ENCODE measurements at regions not wholly inside any gene's neighbourhood (a gene's known extent, or its start where the extent isn't known, plus 50 kb on each side); places are given as distances from the start of the nearest gene placed in this dataset.
A peak's percentile ranks its signal among the peaks of the same experiment; 100 is the strongest.
"Not testable (repeated sequence)": the region's sequence is repeated elsewhere in the genome, so short reads cannot be mapped to it uniquely, and the experiment has no call there.

DNA sequence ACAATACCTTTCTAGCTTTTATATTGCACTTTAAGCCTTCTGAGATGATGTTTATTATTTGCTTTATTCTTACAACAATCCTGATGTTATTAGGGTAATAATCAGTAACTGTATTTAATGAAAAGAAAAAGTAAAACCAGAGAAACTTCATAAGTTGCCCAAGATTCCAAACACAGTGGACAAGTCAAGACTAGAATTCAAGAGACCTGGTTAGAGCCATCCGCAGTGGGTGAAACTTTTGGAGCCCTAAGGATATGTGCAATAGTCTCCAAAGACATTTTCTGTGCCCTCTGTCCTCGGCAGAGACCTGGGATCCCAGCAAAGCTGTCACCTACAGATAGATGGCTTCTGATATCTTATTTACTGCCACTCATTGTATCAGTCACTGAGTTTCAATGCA is 106.8 kb upstream of the DPT start:
- Histone ChIP-seq H3K4me2 (peak overlapping the region; percentile 35; the same call in 1 of the 3 replicates), H3K9me3 (no peaks in the 10 kb centered on the region), H3K4me3 (no peak overlapping the region), H3K27ac (peak overlapping the region; percentile 1 to 68; a peak in 5 of 6 replicates), H3K4me1 (peaks cover 32% of the 10 kb centered on the region)
- ChIA-PET CTCF (interaction anchor here (1.0 kb wide), 1 partner anchor 232 kb away, joined by 3 read pairs; no protein-coding TSS in a partner anchor), POLR2A (no interaction called here)
- peak; percentile 7 for FAIRE-seq
- ATAC-seq = no peak
- 77% methylated on average over 2 of the region's 2 CpGs for WGBS (ENCODE audit: missing lambda C conversion rate)
- no peak for DNase-seq (ENCODE audit: low read depth in 1 of 2, low spot score in 1 of 2)
- TF ChIP-seq MAZ (IDR thresholded peaks at IDR 0.05; ENCODE audit: borderline replicate concordance, low read depth, low read length) = no peak
- TF ChIP-seq ESRRA (IDR thresholded peaks at IDR 0.05; ENCODE audit: borderline replicate concordance, low read length) = no peak
- TF ChIP-seq, protein P1, sequence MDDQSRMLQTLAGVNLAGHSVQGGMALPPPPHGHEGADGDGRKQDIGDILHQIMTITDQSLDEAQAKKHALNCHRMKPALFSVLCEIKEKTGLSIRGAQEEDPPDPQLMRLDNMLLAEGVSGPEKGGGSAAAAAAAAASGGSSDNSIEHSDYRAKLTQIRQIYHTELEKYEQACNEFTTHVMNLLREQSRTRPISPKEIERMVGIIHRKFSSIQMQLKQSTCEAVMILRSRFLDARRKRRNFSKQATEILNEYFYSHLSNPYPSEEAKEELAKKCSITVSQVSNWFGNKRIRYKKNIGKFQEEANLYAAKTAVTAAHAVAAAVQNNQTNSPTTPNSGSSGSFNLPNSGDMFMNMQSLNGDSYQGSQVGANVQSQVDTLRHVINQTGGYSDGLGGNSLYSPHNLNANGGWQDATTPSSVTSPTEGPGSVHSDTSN (IDR thresholded peaks at IDR 0.05) = no peak
- no peak for TF ChIP-seq KDM5A (IDR thresholded peaks at IDR 0.05)
- TF ChIP-seq HOXA7 (CRISPR knock-in tag; IDR thresholded peaks at IDR 0.05) = no peak
- no peak for TF ChIP-seq ZNF302 (CRISPR knock-in tag; IDR thresholded peaks at IDR 0.05)
- TF ChIP-seq BHLHE40 (IDR thresholded peaks at IDR 0.05; ENCODE audit: low read depth, low read length) = no peak
- no peak for TF ChIP-seq ZSCAN20 (CRISPR knock-in tag; IDR thresholded peaks at IDR 0.05)
- no peak for TF ChIP-seq FOSB (CRISPR knock-in tag; IDR thresholded peaks at IDR 0.05)
- no peak for TF ChIP-seq PHF8 (IDR thresholded peaks at IDR 0.05; ENCODE audit: borderline replicate concordance, low read depth)
- no peak for TF ChIP-seq GATA3 (IDR thresholded peaks at IDR 0.05; ENCODE audit: borderline replicate concordance)
- no peak for TF ChIP-seq MYC (IDR thresholded peaks at IDR 0.05; ENCODE audit: borderline replicate concordance, low read length)
- no peak for TF ChIP-seq EHF (CRISPR knock-in tag; IDR thresholded peaks at IDR 0.05)
- TF ChIP-seq POLR2A (IDR thresholded peaks at IDR 0.05; ENCODE audit: low read length) = no peak
- no peak for TF ChIP-seq CHD4 (IDR thresholded peaks at IDR 0.05; ENCODE audit: borderline replicate concordance)
- TF ChIP-seq TP53 (CRISPR knock-in tag; IDR thresholded peaks at IDR 0.05) = no peak
- no peak for TF ChIP-seq JUN (IDR thresholded peaks at IDR 0.05)
- no peak for TF ChIP-seq SMC3 (IDR thresholded peaks at IDR 0.05)

DNA sequence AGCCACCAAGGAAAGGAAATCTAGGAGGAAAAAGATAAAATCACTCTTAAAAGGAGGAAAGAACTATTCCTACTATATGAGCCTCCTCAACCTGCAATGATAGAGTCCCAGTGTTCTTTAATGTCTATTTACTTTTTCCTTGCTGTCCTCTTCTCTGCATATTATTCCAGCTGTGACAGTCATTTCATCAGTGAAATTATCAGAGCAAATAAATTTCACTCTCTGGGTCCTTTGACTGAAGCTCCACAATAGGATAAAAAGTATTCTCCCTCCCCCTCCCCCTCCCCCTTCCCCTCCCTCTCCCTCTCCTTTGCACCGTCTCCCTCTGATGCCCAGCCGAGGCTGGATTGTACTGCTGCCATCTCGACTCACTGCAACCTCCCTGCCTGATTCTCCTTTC is 107.5 kb upstream of the DPT start:
- TF ChIP-seq FOSL2 (IDR thresholded peaks at IDR 0.05) (no peak), FOSL2 (CRISPR knock-in tag; IDR thresholded peaks at IDR 0.05) (no peak), HEYL (CRISPR knock-in tag; IDR thresholded peaks at IDR 0.05) (no peak), HOXA7 (CRISPR knock-in tag; IDR thresholded peaks at IDR 0.05) (no peak)
- peaks cover 32% of the 10 kb centered on the region for H3K4me1 ChIP-seq
- WGBS (ENCODE audit: missing lambda C conversion rate) = 78% methylated on average over 3 of the region's 3 CpGs
- ATAC-seq (no peak), FAIRE-seq (no peak), DNase-seq (ENCODE audit: low read depth in 1 of 2, low spot score in 1 of 2) (no peak)
- H3K4me3 ChIP-seq = no peak overlapping the region
- ChIA-PET CTCF (interaction anchor here (1.0 kb wide), 1 partner anchor 233 kb away, joined by 3 read pairs; no protein-coding TSS in a partner anchor), POLR2A (no interaction called here)
- peak overlapping the region; percentile 1 to 68; a peak in 4 of 6 replicates for H3K27ac ChIP-seq
- no peaks in the 10 kb centered on the region for H3K9me3 ChIP-seq
- no peak overlapping the region for H3K4me2 ChIP-seq

- POLR2A ChIA-PET; H3K9me3 ChIP-seq; ATAC-seq; FAIRE-seq; DNase-seq (ENCODE audit: low read depth in 1 of 2, low spot score in 1 of 2); CTCF ChIA-PET; H3K4me2 ChIP-seq; H3K4me3 ChIP-seq: not testable (repeated sequence)
- Histone ChIP-seq H3K27ac (peak overlapping the region in 1 of 2 experiments; percentile 20; a peak in 1 of 6 replicates), H3K4me1 (peaks cover 32% of the 10 kb centered on the region)
- 87% methylated on average over 8 of the region's 30 CpGs for WGBS (ENCODE audit: missing lambda C conversion rate)
Measured at GRCh38 chr1:168837230-168837629, 108.2 kb upstream of the DPT start.

DNA sequence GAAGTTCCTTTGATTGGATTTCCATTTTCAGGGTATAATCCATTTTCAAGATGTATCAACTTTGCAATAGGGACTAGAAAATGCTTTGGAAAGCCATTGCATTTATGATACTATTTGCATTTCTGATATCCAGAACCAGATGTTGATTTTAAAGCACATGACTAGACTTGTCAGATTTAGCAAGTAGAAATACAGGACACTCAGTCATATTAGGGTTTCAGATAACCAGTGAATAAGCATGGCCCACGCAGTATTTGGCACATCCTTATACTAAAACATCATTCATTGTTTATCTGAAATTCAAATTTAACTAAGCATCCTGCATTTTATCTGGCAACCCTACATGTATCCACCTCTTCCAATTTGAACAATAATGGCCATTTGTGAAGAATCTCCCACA is 113.3 kb upstream of the DPT start:
- H3K4me2 ChIP-seq = no peak overlapping the region
- FAIRE-seq = no peak
- no peak for DNase-seq (ENCODE audit: low read depth in 1 of 2, low spot score in 1 of 2)
- ChIA-PET CTCF (no interaction called here), POLR2A (no interaction called here)
- TF ChIP-seq KDM1A (IDR thresholded peaks at IDR 0.05; ENCODE audit: low read depth) (no peak), HMGXB4 (CRISPR knock-in tag; IDR thresholded peaks at IDR 0.05; ENCODE audit: borderline replicate concordance) (no peak), ZSCAN20 (CRISPR knock-in tag; IDR thresholded peaks at IDR 0.05) (no peak), CEBPB (IDR thresholded peaks at IDR 0.05) (no peak), JUNB (IDR thresholded peaks at IDR 0.05) (no peak), ESRRA (IDR thresholded peaks at IDR 0.05; ENCODE audit: borderline replicate concordance, low read length) (no peak), HDAC2 (IDR thresholded peaks at IDR 0.05) (no peak), ELK1 (IDR thresholded peaks at IDR 0.05; ENCODE audit: low read depth, low read length) (no peak), ZC3H11A (IDR thresholded peaks at IDR 0.05) (no peak), GATA3 (IDR thresholded peaks at IDR 0.05; ENCODE audit: borderline replicate concordance) (no peak), EHMT2 (IDR thresholded peaks at IDR 0.05; ENCODE audit: low read depth) (no peak)
- 88% methylated on average over 1 of the region's 1 CpG for WGBS (ENCODE audit: missing lambda C conversion rate)
- no peak overlapping the region for H3K4me3 ChIP-seq
- H3K4me1 ChIP-seq = peaks cover 12% of the 10 kb centered on the region; the same call in 1 of the 3 replicates
- H3K9me3 ChIP-seq = no peaks in the 10 kb centered on the region
- ATAC-seq = no peak
- no peak overlapping the region for H3K27ac ChIP-seq
